GM12878 (cell line): ENCODE measurements at regions not wholly inside any gene's neighbourhood (a gene's known extent, or its start where the extent isn't known, plus 50 kb on each side); places are given as distances from the start of the nearest gene placed in this dataset.

Source experiments
- ATAC-seq: fragments of 200-7000 bp; cut with Tn5 transposase; 3 replicates; pipeline ENCODE4 v1.9.1; 2020; ENCODE audit warnings: mild to moderate bottlenecking, moderate library complexity
- BruUV-seq: library from RNA; stranded (reverse); fragments of 400-500 nt; replicated peaks from 2 replicates; lab custom pipeline; 2021; lab: Mats Ljungman, UMichigan
- CTCF ChIA-PET: fragments of 300-600 bp; sonication (Branson Sonifier 250); formaldehyde crosslinking; extraction: SDS; loops from one replicate; lab custom pipeline; 2021; ENCODE audit warnings: inconsistent platforms; lab: Yijun Ruan, JAX
- POLR2A ChIA-PET: fragments of 350-600 bp; formaldehyde crosslinking; extraction: SDS; loops from one replicate; lab custom pipeline; 2021; ENCODE audit warnings: inconsistent platforms; lab: Charles Lee
- RAD21 ChIA-PET: fragments of 300-600 bp; sonication (Branson Sonifier 250); formaldehyde crosslinking; loops from one replicate; lab custom pipeline; 2023; ENCODE audit warnings: antibody characterized with exemption; ENCODE audit not compliant: unreplicated experiment; lab: Charles Lee
- SMC1A ChIA-PET: fragments of 300-600 bp; sonication (Branson Sonifier 250); formaldehyde crosslinking; loops from one replicate; lab custom pipeline; 2023; ENCODE audit not compliant: unreplicated experiment, uncharacterized antibody; lab: Charles Lee
- DNase-seq: peaks from one replicate; pipeline ENCODE4 v3.0.0-alpha.2; 2011; ENCODE audit warnings: low read depth, low spot score
- FAIRE-seq: peaks from 3 replicates; lab custom pipeline; 2011; peaks lifted over from hg19 to GRCh38; lab: Jason Lieb, UNC
- H2AFZ ChIP-seq: 2 replicates; pipeline ENCODE4 v1.6.0; 2011; ENCODE audit warnings: low read depth, low read length, control low read depth; ENCODE audit not compliant: control insufficient read depth
- H3K27ac ChIP-seq: 2 replicates; pipeline ENCODE4 v1.5.1; 2011; ENCODE audit warnings: control low read depth; ENCODE audit not compliant: control insufficient read depth, insufficient read depth
- H3K27me3 ChIP-seq, 2 experiments: replicated peaks in 1 of 2; 2 replicates each; pipeline versions ENCODE4 v1.6.0 to v1.6.1; 2011; ENCODE audit warnings: low read length in 1 of 2; ENCODE audit not compliant: control insufficient read depth in 2 of 2, insufficient read depth in 2 of 2
- H3K36me3 ChIP-seq, 2 experiments: 2 replicates each; pipeline ENCODE4 v1.5.1; 2011; ENCODE audit warnings: low read length in 1 of 2; ENCODE audit not compliant: control insufficient read depth in 2 of 2, insufficient read depth in 2 of 2
- H3K4me1 ChIP-seq: 2 replicates; pipeline ENCODE4 v1.6.1; 2011; ENCODE audit warnings: mild to moderate bottlenecking, low read length, moderate library complexity, mixed read lengths; ENCODE audit not compliant: control insufficient read depth, insufficient read depth
- H3K4me2 ChIP-seq: 2 replicates; pipeline ENCODE4 v1.6.0; 2011; ENCODE audit warnings: control low read depth; ENCODE audit not compliant: control insufficient read depth, insufficient read depth
- H3K4me3 ChIP-seq: fragments of 200-600 bp; sonication (generic); 2 replicates; pipeline ENCODE4 v1.5.1; 2016
- H3K79me2 ChIP-seq: 2 replicates; pipeline ENCODE4 v1.6.0; 2011; ENCODE audit warnings: low read length; ENCODE audit not compliant: control insufficient read depth, insufficient read depth
- H3K9ac ChIP-seq: 2 replicates; pipeline ENCODE4 v1.8.0; 2011; ENCODE audit warnings: low read length, control low read depth, mixed read lengths; ENCODE audit not compliant: control insufficient read depth, insufficient read depth
- H3K9me3 ChIP-seq: replicated peaks from 3 replicates; pipeline ENCODE4 v1.5.1; 2011; ENCODE audit warnings: mild to moderate bottlenecking, low read length; ENCODE audit not compliant: control insufficient read depth, insufficient read depth
- H4K20me1 ChIP-seq: 2 replicates; pipeline ENCODE4 v1.6.0; 2011; ENCODE audit not compliant: control insufficient read depth, insufficient read depth
- ATF7 ChIP-seq: fragments of 450-650 bp; IDR thresholded peaks from 2 replicates; pipeline ENCODE4 v1.6.1; 2016; ENCODE audit warnings: low read depth, mild to moderate bottlenecking
- BACH1 ChIP-seq: fragments of 450-650 bp; IDR thresholded peaks from 2 replicates; pipeline ENCODE4 v1.6.1; 2017; ENCODE audit warnings: mild to moderate bottlenecking, borderline replicate concordance
- BHLHE40 ChIP-seq, 2 experiments: fragments of 450-650 bp in 1 of 2; IDR thresholded peaks; 2 replicates each; pipeline ENCODE4 v1.6.1; 2011 to 2017; ENCODE audit warnings: low read depth in 2 of 2, borderline replicate concordance in 1 of 2, improper control_type of control experiment in 1 of 2, low read length in 1 of 2, mild to moderate bottlenecking in 1 of 2
- BRCA1 ChIP-seq: IDR thresholded peaks from 2 replicates; pipeline ENCODE4 v1.6.1; 2011; ENCODE audit warnings: low read depth, low read length, improper control_type of control experiment
- ESRRA ChIP-seq: IDR thresholded peaks from 2 replicates; pipeline ENCODE4 v1.6.1; 2012; ENCODE audit warnings: mild to moderate bottlenecking, low read length, improper control_type of control experiment
- IRF5 ChIP-seq: fragments of 450-650 bp; IDR thresholded peaks from 2 replicates; pipeline ENCODE4 v1.6.1; 2017; ENCODE audit warnings: borderline replicate concordance
- MEF2A ChIP-seq: IDR thresholded peaks from 2 replicates; pipeline ENCODE4 v1.6.1; 2011; ENCODE audit warnings: low read depth, mild to moderate bottlenecking, low read length, moderate library complexity; ENCODE audit not compliant: insufficient read depth
- PAX5 ChIP-seq: IDR thresholded peaks from 2 replicates; pipeline ENCODE4 v1.6.1; 2011; ENCODE audit warnings: low read depth, low read length, borderline replicate concordance
- PML ChIP-seq: IDR thresholded peaks from 2 replicates; pipeline ENCODE4 v1.6.1; 2012; ENCODE audit warnings: low read length, inconsistent platforms
- POU2F2 ChIP-seq: IDR thresholded peaks from 3 replicates; pipeline ENCODE4 v1.6.1; 2011; ENCODE audit warnings: low read depth, mild to moderate bottlenecking, low read length, borderline replicate concordance
- RCOR1 ChIP-seq: conservative IDR thresholded peaks from 2 replicates; pipeline ENCODE4 v1.6.1; 2012; ENCODE audit warnings: low read depth, low read length, improper control_type of control experiment
- RFX5 ChIP-seq: IDR thresholded peaks from 2 replicates; pipeline ENCODE4 v1.6.1; 2011; ENCODE audit warnings: low read depth, low read length, improper control_type of control experiment
- SREBF1 ChIP-seq: IDR thresholded peaks from 2 replicates; pipeline ENCODE4 v1.6.1; 2012; ENCODE audit warnings: mild to moderate bottlenecking, low read length
- TAF1 ChIP-seq: IDR thresholded peaks from 2 replicates; pipeline ENCODE4 v1.6.1; 2011; ENCODE audit warnings: mild to moderate bottlenecking, low read depth, low read length, borderline replicate concordance
- WRNIP1 ChIP-seq: IDR thresholded peaks from 2 replicates; pipeline ENCODE4 v1.6.1; 2011; ENCODE audit warnings: low read depth, low read length, improper control_type of control experiment, borderline replicate concordance
- ZBTB11 ChIP-seq: fragments of 450-650 bp; formaldehyde crosslinking; IDR thresholded peaks from 2 replicates; pipeline ENCODE4 v1.5.0; 2022; ENCODE audit warnings: mild to moderate bottlenecking, missing genetic modification characterization
- ZBTB33 ChIP-seq: fragments of 450-650 bp; IDR thresholded peaks from 2 replicates; pipeline ENCODE4 v1.6.1; 2017; ENCODE audit warnings: mild to moderate bottlenecking
- ZNF274 ChIP-seq: IDR thresholded peaks from one replicate; pipeline ENCODE4 v1.8.0; 2011; ENCODE audit not compliant: insufficient read length, insufficient read depth
- WGBS: methylation state at CpG from one replicate; pipeline ENCODE4 v1.1.6; 2016; ENCODE audit warnings: low lambda C conversion rate; ENCODE audit not compliant: insufficient replicate concordance, insufficient coverage; ENCODE audit errors: missing lambda C conversion rate; 5-methylcytosine and 5-hydroxymethylcytosine counted together
- in situ Hi-C: fragments of 300-500 bp; cut with MboI; formaldehyde crosslinking; loops from 9 replicates; pipeline ENCODE4 v1.14.3; 2018; ENCODE audit warnings: mixed read lengths
- intact Hi-C: fragments of 100-400 bp; cut with micrococcal nuclease; formaldehyde crosslinking; loops from one replicate; pipeline ENCODE4 v1.14.2; 2022; ENCODE audit not compliant: unreplicated experiment

DNA sequence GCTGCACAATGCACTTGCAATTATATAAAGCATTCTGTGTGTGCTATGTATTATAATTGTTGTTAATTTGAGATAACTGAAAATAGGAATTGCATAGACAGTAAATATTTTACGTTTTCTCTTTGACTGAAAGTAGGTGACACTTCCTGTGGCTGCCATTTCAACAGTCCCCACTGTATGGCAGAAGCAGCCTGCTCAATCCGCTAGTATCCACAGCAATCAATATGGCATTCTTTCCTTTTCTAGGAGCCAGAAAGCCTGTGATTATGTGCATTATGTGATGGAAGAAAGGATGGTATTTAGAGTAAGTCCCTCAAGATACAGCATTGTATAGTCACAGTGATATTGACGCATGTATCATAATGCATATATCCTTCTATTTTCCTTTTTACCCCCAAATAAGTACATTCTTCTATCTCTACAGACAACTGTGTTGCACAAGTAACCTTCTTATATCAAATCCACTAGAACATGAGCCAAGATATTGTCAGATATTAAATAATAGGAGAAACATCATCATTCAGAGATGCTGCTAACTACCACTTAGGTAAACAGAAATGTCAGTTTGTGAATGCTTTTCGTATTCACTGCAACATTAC, 59.7 kb downstream of the CARTPT start (continued):
- TF ChIP-seq BACH1: no peak

- intact Hi-C loops: loop anchor here (10.0 kb wide), 1 partner anchor 464 kb away; no protein-coding TSS in a partner anchor
- BruUV-seq: no TSS peak
- CTCF ChIA-PET: no interaction called here
- TF ChIP-seq ATF7: no peak
- TF ChIP-seq SREBF1: no peak
- TF ChIP-seq MEF2A: no peak
- no peak for TF ChIP-seq ESRRA
- TF ChIP-seq WRNIP1: no peak
- no peak for TF ChIP-seq RCOR1
- TF ChIP-seq TAF1: no peak
- no peak for TF ChIP-seq BHLHE40 (IDR thresholded peaks at IDR 0.05; ENCODE audit: borderline replicate concordance in 1 of 2, low read depth in 2 of 2, low read length in 1 of 2)
- TF ChIP-seq IRF5: no peak
- TF ChIP-seq ZNF274: no peak
- TF ChIP-seq ZBTB33: no peak
- TF ChIP-seq RFX5: no peak
- no peak for TF ChIP-seq PML
- TF ChIP-seq PAX5: no peak
- no peak for TF ChIP-seq BRCA1
- no peak for TF ChIP-seq ZBTB11 (CRISPR knock-in tag)
- no peak for TF ChIP-seq POU2F2
Observed at GRCh38 chr5:71780597-71780996, 61.5 kb downstream of the CARTPT start.

More at GRCh38 chr5:71780597-71780996, 61.5 kb downstream of the CARTPT start:
- FAIRE-seq: no peak
- Histone ChIP-seq H3K9ac (no peak overlapping the region), H3K9me3 (no peaks in the 10 kb centered on the region), H4K20me1 (no peaks in the 10 kb centered on the region), H3K4me3 (no peak overlapping the region), H2AFZ (no peak overlapping the region), H3K79me2 (no peaks in the 10 kb centered on the region), H3K36me3 (no peaks in the 10 kb centered on the region), H3K4me2 (no peak overlapping the region), H3K27ac (no peak overlapping the region), H3K27me3 (no peaks in the 10 kb centered on the region), H3K4me1 (peaks cover 15% of the 10 kb centered on the region)
- in situ Hi-C loops: loop anchor here (5.0 to 25.0 kb wide), 3 partner anchors 464 to 757 kb away; no protein-coding TSS in a partner anchor
- RAD21 ChIA-PET: no interaction called here
- ATAC-seq: no peak
- POLR2A ChIA-PET: interaction anchor here (0.7 kb wide), 1 partner anchor 618 kb away, joined by 4 read pairs; no protein-coding TSS in a partner anchor
- SMC1A ChIA-PET: interaction anchor here (0.8 kb wide), 1 partner anchor 527 kb away, joined by 4 read pairs; no protein-coding TSS in a partner anchor
- 88% methylated on average over 5 of the region's 6 CpGs for WGBS
- DNase-seq: no peak
